ENCODE measurements at regions not wholly inside any gene's neighbourhood (a gene's known extent, or its start where the extent isn't known, plus 50 kb on each side); places are given as distances from the start of the nearest gene placed in this dataset.

- no TSS peak for BruUV-seq (replicated peaks)
- peaks cover 21% of the 10 kb centered on the region for H3K4me1 Mint-ChIP-seq (ENCODE audit: insufficient read depth, unreplicated experiment)
- no peaks in the 10 kb centered on the region for H3K9me3 Mint-ChIP-seq (ENCODE audit: unreplicated experiment)
- CTCF ChIA-PET: no interaction called here
- intact Hi-C loops (cut with micrococcal nuclease): no loop called here
- H3K27ac Mint-ChIP-seq (ENCODE audit: low read depth, unreplicated experiment): no peak overlapping the region
- POLR2A ChIA-PET: no interaction called here
- no peak overlapping the region for H3K4me3 Mint-ChIP-seq (ENCODE audit: unreplicated experiment)
- no peaks in the 10 kb centered on the region for H3K36me3 Mint-ChIP-seq (ENCODE audit: insufficient read depth, unreplicated experiment)
- H3K27me3 Mint-ChIP-seq (ENCODE audit: insufficient read depth, unreplicated experiment): no peaks in the 10 kb centered on the region
- TF ChIP-seq CTCF (IDR thresholded peaks at IDR 0.05; ENCODE audit: unreplicated experiment): no peak
- peak; percentile 6 for DNase-seq (ENCODE audit: unreplicated experiment)
These were observed 299.5 kb upstream of the SOX11 start for GRCh38 chr2:5392658-5393057.

GRCh38 chr2:5393474-5393873 lies 298.7 kb upstream of the SOX11 start:
- no peak for TF ChIP-seq CTCF (IDR thresholded peaks at IDR 0.05; ENCODE audit: unreplicated experiment)
- H3K4me1 Mint-ChIP-seq (ENCODE audit: insufficient read depth, unreplicated experiment): peaks cover 21% of the 10 kb centered on the region
- H3K27me3 Mint-ChIP-seq (ENCODE audit: insufficient read depth, unreplicated experiment): no peaks in the 10 kb centered on the region
- no peak for DNase-seq (ENCODE audit: unreplicated experiment)
- H3K27ac Mint-ChIP-seq (ENCODE audit: low read depth, unreplicated experiment): no peak overlapping the region
- H3K4me3 Mint-ChIP-seq (ENCODE audit: unreplicated experiment): no peak overlapping the region
- H3K36me3 Mint-ChIP-seq (ENCODE audit: insufficient read depth, unreplicated experiment): no peaks in the 10 kb centered on the region
- intact Hi-C loops (cut with micrococcal nuclease): no loop called here
- H3K9me3 Mint-ChIP-seq (ENCODE audit: unreplicated experiment): no peaks in the 10 kb centered on the region
- CTCF ChIA-PET: no interaction called here
- no TSS peak for BruUV-seq (replicated peaks)
- POLR2A ChIA-PET: no interaction called here

DNA sequence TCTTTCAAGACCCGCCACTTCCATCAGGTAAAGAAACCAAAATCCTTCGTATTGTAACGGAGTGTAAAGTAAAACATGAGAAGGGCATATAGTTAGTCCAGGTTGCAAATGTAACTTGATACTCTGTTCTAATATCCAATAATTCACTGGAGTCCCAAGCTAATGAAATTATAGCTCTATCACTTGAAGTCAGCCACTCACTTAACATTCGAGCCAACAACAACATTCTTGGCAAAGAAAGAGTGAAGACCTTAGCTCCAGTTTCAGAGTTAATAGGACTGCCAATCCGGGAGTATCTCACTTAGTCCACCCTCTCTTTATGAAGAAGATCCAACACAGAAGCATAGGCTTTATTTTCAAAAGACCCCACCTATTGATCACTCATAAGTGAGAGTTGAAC lies 298.0 kb upstream of the SOX11 start:
- TF ChIP-seq CTCF (IDR thresholded peaks at IDR 0.05; ENCODE audit: unreplicated experiment): no peak
- H3K27ac Mint-ChIP-seq (ENCODE audit: low read depth, unreplicated experiment): no peak overlapping the region

GRCh38 chr2:5401115-5401657 lies 291.0 kb upstream of the SOX11 start:
- H3K4me1 Mint-ChIP-seq (ENCODE audit: insufficient read depth, unreplicated experiment): no peaks in the 10 kb centered on the region
- BruUV-seq (replicated peaks): no TSS peak
- TF ChIP-seq CTCF (IDR thresholded peaks at IDR 0.05; ENCODE audit: unreplicated experiment): no peak
- no peaks in the 10 kb centered on the region for H3K27me3 Mint-ChIP-seq (ENCODE audit: insufficient read depth, unreplicated experiment)
- ChIA-PET CTCF (no interaction called here), POLR2A (no interaction called here)
- no peak overlapping the region for H3K27ac Mint-ChIP-seq (ENCODE audit: low read depth, unreplicated experiment)
- no peak overlapping the region for H3K4me3 Mint-ChIP-seq (ENCODE audit: unreplicated experiment)
- intact Hi-C loops (cut with micrococcal nuclease): no loop called here
- H3K36me3 Mint-ChIP-seq (ENCODE audit: insufficient read depth, unreplicated experiment): no peaks in the 10 kb centered on the region
- no peaks in the 10 kb centered on the region for H3K9me3 Mint-ChIP-seq (ENCODE audit: unreplicated experiment)
- DNase-seq (ENCODE audit: unreplicated experiment): no peak

More for the DNA sequence above, 298.0 kb upstream of the SOX11 start:
- Mint-ChIP-seq H3K27me3 (ENCODE audit: insufficient read depth, unreplicated experiment) (no peaks in the 10 kb centered on the region), H3K4me1 (ENCODE audit: insufficient read depth, unreplicated experiment) (peaks cover 21% of the 10 kb centered on the region), H3K36me3 (ENCODE audit: insufficient read depth, unreplicated experiment) (no peaks in the 10 kb centered on the region), H3K9me3 (ENCODE audit: unreplicated experiment) (no peaks in the 10 kb centered on the region), H3K4me3 (ENCODE audit: unreplicated experiment) (no peak overlapping the region)
- DNase-seq (ENCODE audit: unreplicated experiment): no peak
- no TSS peak for BruUV-seq (replicated peaks)
- intact Hi-C loops (cut with micrococcal nuclease): no loop called here
- ChIA-PET POLR2A (no interaction called here), CTCF (interaction anchor here (0.6 kb wide), 1 partner anchor 34 kb away, joined by 3 read pairs; no protein-coding TSS in a partner anchor)
